Omental fat pad (tissue), 3 donors: ENCODE measurements at regions not wholly inside any gene's neighbourhood (a gene's known extent, or its start where the extent isn't known, plus 50 kb on each side); places are given as distances from the start of the nearest gene placed in this dataset.
"Not testable (repeated sequence)": the region's sequence is repeated elsewhere in the genome, so short reads cannot be mapped to it uniquely, and the experiment has no call there.

Experiments used
- ATAC-seq: fragments of 150-250 bp; one replicate; pipeline ENCODE4 v1.9.1; 2016; ENCODE audit warnings: mild to moderate bottlenecking, moderate library complexity; ENCODE audit not compliant: low FRiP score
- DNase-seq: peaks from one replicate; pipeline ENCODE4 v3.0.0-alpha.2; 2019; ENCODE audit warnings: low spot score
- CTCF ChIP-seq, 3 donors: fragments of 450-650 bp; IDR thresholded peaks; one replicate each; pipeline ENCODE4 v1.5.1; 2016 to 2017; ENCODE audit warnings: antibody characterized with exemption in 3 of 3, mild to moderate bottlenecking in 3 of 3, moderate library complexity in 2 of 3

- ATAC-seq (no peak), DNase-seq (no peak)
- no peak for TF ChIP-seq CTCF (IDR thresholded peaks at IDR 0.05)
Measured at GRCh38 chr1:82783044-82783443, 982.3 kb downstream of the ADGRL2 start.

DNA sequence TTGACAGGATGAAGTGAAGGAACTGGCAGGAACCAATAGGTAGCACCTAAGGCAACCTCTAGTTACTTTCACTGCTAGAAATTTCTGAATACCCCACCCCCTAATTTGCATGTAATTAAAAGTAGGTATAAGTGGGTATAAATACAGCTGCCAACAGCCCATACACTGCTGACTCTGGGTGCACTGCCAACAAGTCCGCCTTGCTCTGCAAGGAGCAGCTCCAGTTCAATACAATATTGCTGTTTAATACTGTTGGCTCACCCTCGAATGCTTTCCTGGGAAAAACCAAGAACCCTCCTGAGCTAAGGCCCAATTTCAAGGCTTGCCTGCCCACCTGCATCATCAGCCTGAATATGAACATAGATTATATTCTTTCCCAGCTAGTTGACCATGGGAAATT, 981.9 kb downstream of the ADGRL2 start:
- DNase-seq, result no peak
- no peak for ATAC-seq
- TF ChIP-seq CTCF (IDR thresholded peaks at IDR 0.05), result no peak

DNA sequence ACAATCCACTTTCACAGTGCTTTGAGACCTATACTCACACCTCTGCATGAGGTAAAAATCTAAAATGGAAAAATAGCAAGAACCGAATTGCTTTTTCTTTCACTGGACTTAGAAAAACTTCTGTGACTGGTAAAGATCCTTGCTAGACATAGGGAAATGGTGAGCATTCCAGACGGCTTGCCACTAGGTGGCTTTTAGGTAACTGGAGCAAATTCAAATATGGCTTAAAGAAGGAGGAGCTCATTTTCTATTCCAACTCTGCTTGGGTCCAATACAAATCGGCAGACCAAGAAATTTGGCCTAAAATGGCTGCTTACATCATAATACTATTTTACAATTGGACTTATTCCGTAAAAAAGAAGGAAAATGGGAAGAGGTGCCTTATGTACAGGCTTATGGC, 977.9 kb downstream of the ADGRL2 start:
- no peak for DNase-seq
- no peak for ATAC-seq
- no peak for TF ChIP-seq CTCF (IDR thresholded peaks at IDR 0.05)

- no peak for TF ChIP-seq CTCF (IDR thresholded peaks at IDR 0.05)
- ATAC-seq (no peak), DNase-seq (no peak)
Measured at GRCh38 chr1:82777240-82777639, 976.5 kb downstream of the ADGRL2 start.

- ATAC-seq, DNase-seq: not testable (repeated sequence)
Measured at GRCh38 chr1:82776730-82777129, 976.0 kb downstream of the ADGRL2 start.

DNA sequence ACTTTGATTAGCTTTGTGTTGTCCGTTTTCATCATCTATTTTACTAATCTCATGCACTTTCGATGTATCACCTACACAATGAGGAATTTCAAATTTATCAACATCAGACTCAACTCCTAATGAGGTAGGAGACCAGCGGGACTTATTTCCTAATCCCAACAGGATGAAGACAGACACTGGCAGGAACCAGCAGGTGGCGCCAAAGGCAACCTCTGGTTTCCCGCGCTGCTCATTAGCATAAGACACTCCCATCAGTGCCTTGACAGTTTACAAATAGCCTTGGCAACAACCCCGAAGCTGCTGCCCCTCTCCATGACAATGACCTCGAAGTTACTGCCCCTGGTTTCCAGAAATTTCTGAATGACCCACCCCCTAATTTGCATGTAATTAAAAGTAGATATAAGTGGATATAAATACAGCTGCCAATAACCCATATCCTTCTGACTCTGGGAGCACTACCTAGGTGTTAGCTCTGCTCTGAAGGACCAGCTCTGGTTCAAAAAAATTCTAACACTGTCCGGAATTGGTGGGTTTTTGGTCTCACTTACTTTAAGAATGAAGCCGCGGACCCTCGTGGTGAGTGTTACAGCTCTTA, 974.8 kb downstream of the ADGRL2 start:
- TF ChIP-seq CTCF (IDR thresholded peaks at IDR 0.05), result no peak
- DNase-seq, result no peak
- ATAC-seq, result no peak

- ATAC-seq (no peak), DNase-seq (no peak)
- TF ChIP-seq CTCF (IDR thresholded peaks at IDR 0.05), result no peak
Measured at GRCh38 chr1:82762829-82763532, 962.2 kb downstream of the ADGRL2 start.
